Thoracic aorta (tissue), 2 donors: ENCODE measurements at regions not wholly inside any gene's neighbourhood (a gene's known extent, or its start where the extent isn't known, plus 50 kb on each side); places are given as distances from the start of the nearest gene placed in this dataset.

Experiments
- ATAC-seq: fragments of 150-250 bp; one replicate; pipeline ENCODE4 v1.8.0; 2017; ENCODE audit warnings: low read depth; ENCODE audit not compliant: insufficient number of reproducible peaks, low FRiP score
- DNase-seq: peaks from one replicate; pipeline ENCODE4 v3.0.0-alpha.2; 2020; ENCODE audit warnings: low spot score
- H3K27ac ChIP-seq, 2 donors: fragments of 200-600 bp; sonication (generic); 1 replicate in 1 of 2; 2 replicates in 1 of 2; pipeline ENCODE4 v1.5.1; 2016; ENCODE audit warnings: mild to moderate bottlenecking in 2 of 2, moderate library complexity in 2 of 2
- H3K27me3 ChIP-seq: fragments of 200-600 bp; sonication (generic); replicated peaks from 2 replicates; pipeline ENCODE4 v1.6.0; 2016; ENCODE audit warnings: mild to moderate bottlenecking; ENCODE audit not compliant: insufficient read depth
- H3K36me3 ChIP-seq: fragments of 200-600 bp; sonication (generic); one replicate; pipeline ENCODE4 v1.5.1; 2016
- H3K4me1 ChIP-seq, 2 donors: fragments of 200-600 bp; sonication (generic); 1 replicate in 1 of 2; 2 replicates in 1 of 2; pipeline versions ENCODE4 v1.5.1 to v1.6.0; 2016; ENCODE audit warnings: low read depth in 2 of 2, mild to moderate bottlenecking in 1 of 2; ENCODE audit not compliant: control insufficient read depth in 1 of 2
- H3K4me3 ChIP-seq: fragments of 200-600 bp; sonication (generic); 2 replicates; pipeline ENCODE4 v1.5.1; 2016; ENCODE audit warnings: mild to moderate bottlenecking
- H3K9me3 ChIP-seq: fragments of 200-600 bp; sonication (generic); 2 replicates; pipeline ENCODE4 v1.5.1; 2016
- TF ChIP-seq, protein P1 (sequence below): fragments of 200-600 bp; sonication (generic); IDR thresholded peaks from one replicate; pipeline ENCODE4 v1.5.1; 2019; ENCODE audit warnings: antibody characterized with exemption

- Histone ChIP-seq H3K4me1 (peaks cover 32 to 76% of the 10 kb centered on the region in 2 donors), H3K4me3 (no peak overlapping the region), H3K27ac (peak overlapping the region; percentile 83 to 91), H3K36me3 (no peaks in the 10 kb centered on the region), H3K27me3 (no peaks in the 10 kb centered on the region), H3K9me3 (no peaks in the 10 kb centered on the region)
- ATAC-seq (no peak), DNase-seq (no peak)
- TF ChIP-seq, protein P1, sequence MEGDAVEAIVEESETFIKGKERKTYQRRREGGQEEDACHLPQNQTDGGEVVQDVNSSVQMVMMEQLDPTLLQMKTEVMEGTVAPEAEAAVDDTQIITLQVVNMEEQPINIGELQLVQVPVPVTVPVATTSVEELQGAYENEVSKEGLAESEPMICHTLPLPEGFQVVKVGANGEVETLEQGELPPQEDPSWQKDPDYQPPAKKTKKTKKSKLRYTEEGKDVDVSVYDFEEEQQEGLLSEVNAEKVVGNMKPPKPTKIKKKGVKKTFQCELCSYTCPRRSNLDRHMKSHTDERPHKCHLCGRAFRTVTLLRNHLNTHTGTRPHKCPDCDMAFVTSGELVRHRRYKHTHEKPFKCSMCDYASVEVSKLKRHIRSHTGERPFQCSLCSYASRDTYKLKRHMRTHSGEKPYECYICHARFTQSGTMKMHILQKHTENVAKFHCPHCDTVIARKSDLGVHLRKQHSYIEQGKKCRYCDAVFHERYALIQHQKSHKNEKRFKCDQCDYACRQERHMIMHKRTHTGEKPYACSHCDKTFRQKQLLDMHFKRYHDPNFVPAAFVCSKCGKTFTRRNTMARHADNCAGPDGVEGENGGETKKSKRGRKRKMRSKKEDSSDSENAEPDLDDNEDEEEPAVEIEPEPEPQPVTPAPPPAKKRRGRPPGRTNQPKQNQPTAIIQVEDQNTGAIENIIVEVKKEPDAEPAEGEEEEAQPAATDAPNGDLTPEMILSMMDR = no peak
These were observed 181.7 kb downstream of the PTEN start for GRCh38 chr10:88045096-88045495.

DNA sequence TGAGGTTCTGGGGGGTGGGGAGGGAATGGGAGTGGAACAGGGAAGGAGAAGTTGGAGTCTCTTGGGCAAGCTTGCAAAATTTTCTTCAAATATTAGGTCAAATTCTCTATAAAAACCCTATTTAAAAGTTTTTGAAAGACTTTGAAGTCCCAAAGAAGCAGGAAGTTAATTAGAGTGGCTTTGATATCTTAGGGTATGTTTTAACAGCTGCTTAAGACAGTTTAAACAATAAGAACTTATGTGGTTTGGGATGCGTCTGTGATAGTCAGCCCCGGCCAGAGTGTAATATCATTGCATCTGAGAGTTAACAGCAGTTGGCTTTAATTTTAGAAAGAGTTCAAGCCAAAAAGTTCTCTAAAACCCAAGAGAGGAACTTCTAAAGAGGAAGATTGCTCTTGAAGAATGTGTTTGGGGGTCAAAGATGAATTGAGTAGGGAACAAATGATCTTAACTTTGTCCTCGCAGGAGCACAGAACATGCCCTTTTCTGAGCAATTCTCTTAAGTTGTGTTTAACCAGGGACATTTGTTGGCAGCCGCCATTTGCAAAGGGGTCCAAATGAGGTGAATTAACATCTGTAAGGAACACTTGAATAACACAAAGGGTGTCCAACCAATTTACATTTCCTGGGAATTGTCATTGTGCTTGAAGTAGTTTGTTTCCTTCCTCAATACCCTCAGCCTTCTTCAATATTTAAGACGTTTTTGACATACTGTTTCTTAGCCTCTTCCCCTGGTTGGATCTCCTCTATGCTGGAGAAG lies 182.4 kb downstream of the PTEN start:
- Histone ChIP-seq H3K4me1 (peaks cover 27 to 69% of the 10 kb centered on the region in 2 donors), H3K9me3 (no peaks in the 10 kb centered on the region), H3K27ac (peak overlapping the region; percentile 83 to 91), H3K27me3 (no peaks in the 10 kb centered on the region), H3K4me3 (no peak overlapping the region), H3K36me3 (no peaks in the 10 kb centered on the region)
- no peak for DNase-seq
- TF ChIP-seq, protein P1 = no peak
- ATAC-seq = no peak

GRCh38 chr10:88047579-88047978 lies 184.2 kb downstream of the PTEN start:
- H3K27ac ChIP-seq = peak overlapping the region; percentile 39 to 83
- no peaks in the 10 kb centered on the region for H3K36me3 ChIP-seq
- DNase-seq = no peak
- no peak for ATAC-seq
- no peaks in the 10 kb centered on the region for H3K27me3 ChIP-seq
- no peaks in the 10 kb centered on the region for H3K9me3 ChIP-seq
- no peak overlapping the region for H3K4me3 ChIP-seq
- H3K4me1 ChIP-seq = peaks cover 20 to 60% of the 10 kb centered on the region in 2 donors
- TF ChIP-seq, protein P1 = no peak

- ATAC-seq (no peak), DNase-seq (no peak)
- Histone ChIP-seq H3K27me3 (no peaks in the 10 kb centered on the region), H3K9me3 (no peaks in the 10 kb centered on the region), H3K36me3 (no peaks in the 10 kb centered on the region), H3K4me1 (peaks cover 14 to 53% of the 10 kb centered on the region in 2 donors), H3K27ac (peak overlapping the region; percentile 39 to 83), H3K4me3 (no peak overlapping the region)
- TF ChIP-seq, protein P1 = no peak
These were observed 184.9 kb downstream of the PTEN start for GRCh38 chr10:88048312-88048711.

DNA sequence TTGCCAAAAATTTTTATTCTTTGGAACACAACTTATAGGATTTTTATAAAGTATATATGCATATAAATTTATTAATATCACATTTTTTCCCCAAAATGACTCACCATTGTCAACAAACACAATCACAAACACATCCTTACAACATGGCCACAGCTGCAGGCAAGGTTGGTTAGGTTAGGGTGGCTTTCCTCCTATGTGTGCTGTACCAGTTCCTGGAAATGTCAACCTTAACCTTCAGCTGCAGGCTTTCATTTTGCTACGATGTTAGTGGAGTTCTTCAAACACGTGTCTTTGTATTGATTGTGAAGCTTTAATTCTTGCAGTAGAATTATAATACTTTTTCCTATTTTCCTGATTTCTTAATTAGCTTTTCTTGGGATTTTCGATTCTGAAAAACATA lies 185.8 kb downstream of the PTEN start:
- Histone ChIP-seq H3K36me3 (no peaks in the 10 kb centered on the region), H3K4me3 (no peak overlapping the region), H3K27ac (no peak overlapping the region), H3K27me3 (no peaks in the 10 kb centered on the region), H3K4me1 (peaks cover 14 to 45% of the 10 kb centered on the region in 2 donors), H3K9me3 (no peaks in the 10 kb centered on the region)
- no peak for DNase-seq
- no peak for ATAC-seq
- TF ChIP-seq, protein P1 = no peak
